GM12878 (cell line): ENCODE measurements at regions not wholly inside any gene's neighbourhood (a gene's known extent, or its start where the extent isn't known, plus 50 kb on each side); places are given as distances from the start of the nearest gene placed in this dataset.

ENCODE experiments used
- ATAC-seq: fragments of 200-7000 bp; cut with Tn5 transposase; 3 replicates; pipeline ENCODE4 v1.9.1; 2020; ENCODE audit warnings: mild to moderate bottlenecking, moderate library complexity
- BruUV-seq: library from RNA; stranded (reverse); fragments of 400-500 nt; replicated peaks from 2 replicates; lab custom pipeline; 2021; lab: Mats Ljungman, UMichigan
- CTCF ChIA-PET: fragments of 300-600 bp; sonication (Branson Sonifier 250); formaldehyde crosslinking; extraction: SDS; loops from one replicate; lab custom pipeline; 2021; ENCODE audit warnings: inconsistent platforms; lab: Yijun Ruan, JAX
- POLR2A ChIA-PET: fragments of 350-600 bp; formaldehyde crosslinking; extraction: SDS; loops from one replicate; lab custom pipeline; 2021; ENCODE audit warnings: inconsistent platforms; lab: Charles Lee
- RAD21 ChIA-PET: fragments of 300-600 bp; sonication (Branson Sonifier 250); formaldehyde crosslinking; loops from one replicate; lab custom pipeline; 2023; ENCODE audit warnings: antibody characterized with exemption; ENCODE audit not compliant: unreplicated experiment; lab: Charles Lee
- SMC1A ChIA-PET: fragments of 300-600 bp; sonication (Branson Sonifier 250); formaldehyde crosslinking; loops from one replicate; lab custom pipeline; 2023; ENCODE audit not compliant: unreplicated experiment, uncharacterized antibody; lab: Charles Lee
- DNase-seq: peaks from one replicate; pipeline ENCODE4 v3.0.0-alpha.2; 2011; ENCODE audit warnings: low read depth, low spot score
- FAIRE-seq: peaks from 3 replicates; lab custom pipeline; 2011; peaks lifted over from hg19 to GRCh38; lab: Jason Lieb, UNC
- H2AFZ ChIP-seq: 2 replicates; pipeline ENCODE4 v1.6.0; 2011; ENCODE audit warnings: low read depth, low read length, control low read depth; ENCODE audit not compliant: control insufficient read depth
- H3K27ac ChIP-seq: 2 replicates; pipeline ENCODE4 v1.5.1; 2011; ENCODE audit warnings: control low read depth; ENCODE audit not compliant: control insufficient read depth, insufficient read depth
- H3K27me3 ChIP-seq, 2 experiments: replicated peaks in 1 of 2; 2 replicates each; pipeline versions ENCODE4 v1.6.0 to v1.6.1; 2011; ENCODE audit warnings: low read length in 1 of 2; ENCODE audit not compliant: control insufficient read depth in 2 of 2, insufficient read depth in 2 of 2
- H3K36me3 ChIP-seq, 2 experiments: 2 replicates each; pipeline ENCODE4 v1.5.1; 2011; ENCODE audit warnings: low read length in 1 of 2; ENCODE audit not compliant: control insufficient read depth in 2 of 2, insufficient read depth in 2 of 2
- H3K4me1 ChIP-seq: 2 replicates; pipeline ENCODE4 v1.6.1; 2011; ENCODE audit warnings: mild to moderate bottlenecking, low read length, moderate library complexity, mixed read lengths; ENCODE audit not compliant: control insufficient read depth, insufficient read depth
- H3K4me2 ChIP-seq: 2 replicates; pipeline ENCODE4 v1.6.0; 2011; ENCODE audit warnings: control low read depth; ENCODE audit not compliant: control insufficient read depth, insufficient read depth
- H3K4me3 ChIP-seq: fragments of 200-600 bp; sonication (generic); 2 replicates; pipeline ENCODE4 v1.5.1; 2016
- H3K79me2 ChIP-seq: 2 replicates; pipeline ENCODE4 v1.6.0; 2011; ENCODE audit warnings: low read length; ENCODE audit not compliant: control insufficient read depth, insufficient read depth
- H3K9ac ChIP-seq: 2 replicates; pipeline ENCODE4 v1.8.0; 2011; ENCODE audit warnings: low read length, control low read depth, mixed read lengths; ENCODE audit not compliant: control insufficient read depth, insufficient read depth
- H3K9me3 ChIP-seq: replicated peaks from 3 replicates; pipeline ENCODE4 v1.5.1; 2011; ENCODE audit warnings: mild to moderate bottlenecking, low read length; ENCODE audit not compliant: control insufficient read depth, insufficient read depth
- H4K20me1 ChIP-seq: 2 replicates; pipeline ENCODE4 v1.6.0; 2011; ENCODE audit not compliant: control insufficient read depth, insufficient read depth
- CEBPZ ChIP-seq: fragments of 150-350 bp; IDR thresholded peaks from 2 replicates; pipeline ENCODE4 v1.6.1; 2016; ENCODE audit warnings: low read depth, low read length
- E4F1 ChIP-seq: fragments of 450-650 bp; IDR thresholded peaks from 2 replicates; pipeline ENCODE4 v1.6.1; 2018; ENCODE audit warnings: borderline replicate concordance, mild to moderate bottlenecking; ENCODE audit not compliant: partially characterized antibody
- ETV6 ChIP-seq, 2 experiments: fragments of 450-650 bp in 1 of 2; IDR thresholded peaks in 1 of 2; conservative IDR thresholded peaks in 1 of 2; 2 replicates each; pipeline ENCODE4 v1.6.1; 2014; ENCODE audit warnings: antibody characterized with exemption in 1 of 2, borderline replicate concordance in 1 of 2, low read depth in 1 of 2, mild to moderate bottlenecking in 1 of 2, moderate library complexity in 1 of 2
- FOS ChIP-seq: IDR thresholded peaks from 3 replicates; pipeline ENCODE4 v1.6.1; 2011; ENCODE audit warnings: borderline replicate concordance; ENCODE audit not compliant: insufficient read length; ENCODE audit errors: extremely low read depth
- HDAC6 ChIP-seq: fragments of 200-600 bp; sonication (generic); IDR thresholded peaks from one replicate; pipeline ENCODE4 v1.8.0; 2017; ENCODE audit warnings: antibody characterized with exemption; ENCODE audit not compliant: unreplicated experiment
- NFYB ChIP-seq: IDR thresholded peaks from 2 replicates; pipeline ENCODE4 v1.6.1; 2011; ENCODE audit warnings: low read depth, mild to moderate bottlenecking, low read length, improper control_type of control experiment, moderate library complexity; ENCODE audit not compliant: insufficient read depth
- SRF ChIP-seq, 2 experiments: IDR thresholded peaks; 2 replicates each; pipeline ENCODE4 v1.6.1; 2011; ENCODE audit warnings: low read depth in 2 of 2, low read length in 2 of 2, mild to moderate bottlenecking in 1 of 2, moderate library complexity in 1 of 2
- STAT1 ChIP-seq: fragments of 450-650 bp; conservative IDR thresholded peaks from 2 replicates; pipeline ENCODE4 v1.6.1; 2014; ENCODE audit warnings: antibody characterized with exemption, mild to moderate bottlenecking
- ZBTB11 ChIP-seq: fragments of 450-650 bp; formaldehyde crosslinking; IDR thresholded peaks from 2 replicates; pipeline ENCODE4 v1.5.0; 2022; ENCODE audit warnings: mild to moderate bottlenecking, missing genetic modification characterization
- ZNF622 ChIP-seq: fragments of 450-650 bp; IDR thresholded peaks from 2 replicates; pipeline ENCODE4 v1.6.1; 2017; ENCODE audit warnings: mild to moderate bottlenecking, inconsistent platforms
- ZZZ3 ChIP-seq: IDR thresholded peaks from 2 replicates; pipeline ENCODE4 v1.6.1; 2011; ENCODE audit warnings: low read depth; ENCODE audit not compliant: control insufficient read depth, insufficient read length
- WGBS: methylation state at CpG from one replicate; pipeline ENCODE4 v1.1.6; 2016; ENCODE audit warnings: low lambda C conversion rate; ENCODE audit not compliant: insufficient replicate concordance, insufficient coverage; ENCODE audit errors: missing lambda C conversion rate; 5-methylcytosine and 5-hydroxymethylcytosine counted together
- in situ Hi-C: fragments of 300-500 bp; cut with MboI; formaldehyde crosslinking; loops from 9 replicates; pipeline ENCODE4 v1.14.3; 2018; ENCODE audit warnings: mixed read lengths
- intact Hi-C: fragments of 100-400 bp; cut with micrococcal nuclease; formaldehyde crosslinking; loops from one replicate; pipeline ENCODE4 v1.14.2; 2022; ENCODE audit not compliant: unreplicated experiment

GRCh38 chr3:154893813-154894212, 186.3 kb upstream of the MME start (continued):
- no peak for TF ChIP-seq ZZZ3

- TF ChIP-seq STAT1 (no peak), ZNF622 (no peak), ETV6 (conservative IDR thresholded peaks at IDR 0.05 in 1 of 2, IDR thresholded peaks at IDR 0.05 in 1 of 2; ENCODE audit: borderline replicate concordance in 1 of 2, low read depth in 1 of 2) (no peak), SRF (IDR thresholded peaks at IDR 0.05; ENCODE audit: low read depth in 2 of 2, low read length in 2 of 2) (no peak), FOS (no peak), E4F1 (no peak), ZBTB11 (CRISPR knock-in tag) (no peak), NFYB (no peak), HDAC6 (no peak), CEBPZ (no peak)
These were observed 190.9 kb upstream of the MME start for GRCh38 chr3:154889227-154889634.

More at GRCh38 chr3:154889227-154889634, 190.9 kb upstream of the MME start:
- no peaks in the 10 kb centered on the region; the same call in 2 of the 3 replicates for H3K9me3 ChIP-seq
- ATAC-seq (no peak), DNase-seq (no peak), FAIRE-seq (no peak)
- WGBS = 77% methylated on average over 29 of the region's 36 CpGs
- H3K4me2 ChIP-seq = no peak overlapping the region
- in situ Hi-C loops (no loop called here), intact Hi-C loops (no loop called here)
- no TSS peak for BruUV-seq
- no peaks in the 10 kb centered on the region for H3K4me1 ChIP-seq
- H3K27me3 ChIP-seq = no peaks in the 10 kb centered on the region
- H3K9ac ChIP-seq = no peak overlapping the region
- ChIA-PET CTCF (no interaction called here), SMC1A (no interaction called here), RAD21 (no interaction called here), POLR2A (no interaction called here)
- no peak overlapping the region for H2AFZ ChIP-seq
- H4K20me1 ChIP-seq = no peaks in the 10 kb centered on the region
- H3K4me3 ChIP-seq = no peak overlapping the region
- no peaks in the 10 kb centered on the region for H3K36me3 ChIP-seq
- H3K27ac ChIP-seq = no peak overlapping the region
- H3K79me2 ChIP-seq = no peaks in the 10 kb centered on the region
